ENCODE measurements at regions not wholly inside any gene's neighbourhood (a gene's known extent, or its start where the extent isn't known, plus 50 kb on each side); places are given as distances from the start of the nearest gene placed in this dataset.
"Not testable (repeated sequence)": the region's sequence is repeated elsewhere in the genome, so short reads cannot be mapped to it uniquely, and the experiment has no call there.

DNA sequence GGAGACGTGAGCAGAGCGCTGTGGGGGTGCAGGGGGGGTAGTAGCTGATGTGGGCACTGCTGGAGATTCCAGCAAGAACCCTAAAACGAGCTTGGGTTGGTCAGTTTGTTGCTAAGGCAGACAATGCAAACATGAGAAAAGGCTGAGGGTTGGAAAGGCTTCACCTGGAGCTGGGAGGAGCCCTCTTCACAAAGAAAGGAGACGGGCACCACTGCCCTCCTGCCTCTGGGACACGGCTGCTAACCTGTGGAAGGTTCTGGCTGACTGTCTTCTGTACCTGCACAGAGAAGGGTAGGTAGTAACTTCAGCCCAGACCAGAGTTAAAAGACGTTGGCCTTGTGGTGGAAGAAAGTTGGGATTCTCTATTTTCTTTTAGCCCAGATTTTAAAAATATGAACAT, 108.7 kb downstream of the SUCLA2 start:
- no peak for DNase-seq

DNA sequence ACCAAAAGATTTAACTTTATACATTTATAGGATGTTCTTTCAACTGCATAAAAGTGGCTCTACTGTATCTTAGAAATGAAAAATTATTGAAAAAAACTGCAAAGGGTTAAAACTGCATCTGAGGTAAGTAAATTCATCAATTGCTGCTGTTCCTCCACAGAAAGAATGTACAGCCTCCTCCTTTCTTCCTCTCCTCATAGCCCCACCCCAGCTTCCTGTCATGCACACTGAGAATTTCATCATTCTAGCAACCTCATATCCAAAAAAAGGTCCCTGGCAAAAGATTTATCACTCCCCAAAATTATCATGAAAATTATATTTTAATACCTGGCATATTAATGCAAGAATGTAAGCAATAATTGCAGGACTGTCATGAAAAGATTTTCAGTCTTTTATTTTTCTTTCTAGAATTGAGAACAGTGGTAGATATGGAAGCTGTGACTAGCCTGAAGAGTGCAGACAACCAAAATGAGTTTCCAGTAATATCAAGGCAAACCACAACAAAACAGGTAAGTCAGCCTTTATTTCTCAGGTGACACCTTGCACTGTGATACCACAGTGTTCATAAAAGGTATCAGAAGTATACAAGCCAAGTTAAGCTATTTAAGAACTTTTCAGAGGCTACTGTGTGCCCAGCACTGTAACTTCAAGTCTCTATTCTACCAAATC, 110.8 kb downstream of the SUCLA2 start:
- no peak for DNase-seq

DNA sequence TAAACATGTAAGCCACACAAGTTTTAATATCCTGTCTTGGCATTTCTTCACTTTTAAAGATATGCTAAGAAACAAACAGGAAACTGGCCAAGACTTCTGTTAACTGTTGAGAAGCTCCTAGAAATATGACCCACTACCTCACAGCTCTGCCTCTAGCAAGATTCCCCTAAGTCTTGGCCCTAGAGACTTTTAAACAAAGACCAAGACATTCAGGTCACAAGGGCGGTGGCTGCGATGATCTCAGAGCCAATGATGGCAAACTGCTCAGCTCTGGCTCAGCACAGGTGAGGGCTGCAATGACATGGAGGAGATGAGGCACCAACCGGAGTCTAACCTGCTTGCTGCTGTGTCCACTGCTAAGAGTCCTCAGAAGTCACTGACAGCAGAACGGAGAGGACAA, 114.8 kb downstream of the SUCLA2 start:
- DNase-seq = no peak

DNA sequence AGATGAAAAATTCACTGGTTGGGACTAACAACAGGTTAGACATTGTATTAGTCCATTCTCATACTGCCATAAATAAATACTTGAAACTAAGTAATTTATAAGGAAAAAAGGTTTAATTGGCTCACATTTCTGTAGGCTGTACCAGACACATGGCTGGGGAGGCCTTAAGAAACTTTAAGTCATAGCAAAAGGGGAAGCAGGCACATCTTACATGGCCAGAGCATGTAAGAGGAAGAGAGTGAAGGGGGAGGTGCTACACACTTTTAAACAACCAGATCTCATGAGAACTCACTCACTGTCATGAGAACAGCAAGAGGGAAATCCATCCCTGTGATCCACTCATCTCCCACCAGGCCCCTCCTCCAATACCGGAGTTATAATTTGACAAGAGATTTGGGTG, 125.9 kb downstream of the SUCLA2 start:
- DNase-seq = peak; percentile 28

- not testable (repeated sequence) for DNase-seq
Measured at GRCh38 chr13:47873987-47874386, 127.1 kb downstream of the SUCLA2 start.

DNA sequence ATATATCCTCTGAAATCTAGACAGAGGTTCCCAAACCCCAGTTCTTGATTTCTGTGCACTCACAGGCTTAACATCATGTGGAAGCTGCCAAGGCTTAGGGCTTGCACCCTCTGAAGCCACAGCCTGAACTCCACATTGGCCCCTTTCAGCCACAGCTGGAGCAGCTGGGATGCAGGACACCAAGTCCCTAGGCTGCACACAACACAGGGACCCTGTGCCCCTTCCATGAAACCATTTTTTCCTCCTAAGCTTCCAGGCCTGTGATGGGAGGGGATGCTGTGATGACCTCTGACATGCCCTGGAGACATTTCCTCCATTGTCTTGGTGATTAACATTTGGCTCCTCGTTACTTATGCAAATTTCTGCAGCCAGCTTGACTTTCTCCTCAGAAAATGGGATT, 127.8 kb downstream of the SUCLA2 start:
- DNase-seq = not testable (repeated sequence)

- no peak for DNase-seq
Measured at GRCh38 chr13:47869776-47870175, 131.3 kb downstream of the SUCLA2 start.

DNA sequence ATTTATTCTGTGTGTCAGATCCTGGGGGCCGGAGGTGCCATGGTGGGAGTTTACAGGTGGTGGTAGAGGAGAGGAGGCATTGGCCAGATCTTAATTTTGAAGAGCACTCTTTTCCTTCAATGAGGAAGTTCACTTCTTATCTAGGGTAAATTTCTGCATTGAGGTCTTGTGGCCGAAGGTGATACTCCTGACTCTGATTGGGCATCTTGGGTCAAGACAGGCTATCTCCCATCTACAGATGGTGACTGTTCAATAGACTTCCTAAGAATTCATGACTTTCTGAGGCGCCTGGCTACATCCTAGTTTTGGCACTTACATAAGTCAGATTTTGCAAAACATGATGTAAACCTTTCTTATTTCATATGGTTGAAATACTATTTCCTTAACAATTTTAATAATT, 135.2 kb downstream of the SUCLA2 start:
- DNase-seq = peak; percentile 29

DNA sequence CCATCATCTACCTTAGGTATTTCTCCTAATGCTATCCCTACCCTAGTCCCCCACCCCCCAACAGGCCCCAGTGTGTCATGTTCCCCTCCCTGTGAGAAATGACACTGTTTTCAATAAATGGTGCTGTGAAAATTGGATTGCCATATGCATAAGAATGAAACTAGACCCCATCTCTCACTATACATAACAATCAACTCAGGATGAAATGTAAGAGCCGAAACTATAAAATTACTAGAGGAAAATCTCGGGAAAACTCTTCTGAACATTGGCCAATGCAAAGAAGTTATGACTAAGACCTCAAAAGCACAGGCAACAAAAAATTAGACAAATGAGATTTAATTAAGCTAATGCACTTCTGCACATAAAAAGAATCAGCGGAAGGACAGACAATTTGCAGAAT, 138.2 kb downstream of the SUCLA2 start:
- DNase-seq = no peak

- no peak for DNase-seq
Measured at GRCh38 chr13:47859165-47859564, 141.9 kb downstream of the SUCLA2 start.

- DNase-seq = no peak
Measured at GRCh38 chr13:47858042-47859025, 142.7 kb downstream of the SUCLA2 start.

GRCh38 chr13:47853236-47853635, 147.8 kb downstream of the SUCLA2 start:
- DNase-seq = no peak

- peak; percentile 6 for DNase-seq
Measured at GRCh38 chr13:47846886-47847285, 154.2 kb downstream of the SUCLA2 start.

DNA sequence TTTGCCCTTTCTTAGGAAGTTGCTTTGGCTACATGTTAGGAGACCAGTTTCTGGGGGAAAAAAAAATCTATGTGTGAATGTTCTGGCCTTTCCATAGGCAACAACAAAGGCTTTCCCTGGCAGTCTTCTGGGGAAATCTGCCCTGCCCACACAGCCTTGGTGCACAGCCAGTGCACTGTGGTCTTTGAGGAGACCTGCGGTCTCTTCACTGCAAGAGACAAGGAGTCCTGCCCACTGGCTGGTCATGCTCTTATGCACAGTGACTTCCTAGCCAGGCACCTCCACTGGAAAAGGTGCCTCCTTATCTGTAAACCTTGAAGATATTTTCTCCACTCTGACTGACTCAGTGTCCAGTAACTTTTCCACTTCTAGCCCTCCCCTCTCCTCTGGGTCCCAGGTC, 155.1 kb downstream of the SUCLA2 start:
- DNase-seq = no peak

DNA sequence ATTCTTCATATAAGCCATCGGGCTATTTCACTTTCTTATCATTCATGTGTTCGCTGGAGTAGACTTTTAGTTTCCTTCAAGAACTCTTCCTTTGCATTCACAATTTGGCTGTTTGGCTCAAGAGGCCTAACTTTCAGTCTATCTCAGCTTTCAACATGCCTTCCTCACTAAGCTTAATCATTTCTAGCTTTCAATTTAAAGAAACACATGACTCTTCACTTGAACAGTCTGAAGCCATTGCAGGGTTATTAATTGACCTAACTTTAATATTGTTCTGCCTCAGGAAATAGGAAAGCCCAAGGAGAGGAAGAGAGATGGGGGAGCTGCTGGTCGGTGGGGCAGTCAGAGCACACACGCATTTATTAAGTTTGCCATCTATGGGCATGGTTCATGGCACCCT, 158.1 kb downstream of the SUCLA2 start:
- no peak for DNase-seq

DNA sequence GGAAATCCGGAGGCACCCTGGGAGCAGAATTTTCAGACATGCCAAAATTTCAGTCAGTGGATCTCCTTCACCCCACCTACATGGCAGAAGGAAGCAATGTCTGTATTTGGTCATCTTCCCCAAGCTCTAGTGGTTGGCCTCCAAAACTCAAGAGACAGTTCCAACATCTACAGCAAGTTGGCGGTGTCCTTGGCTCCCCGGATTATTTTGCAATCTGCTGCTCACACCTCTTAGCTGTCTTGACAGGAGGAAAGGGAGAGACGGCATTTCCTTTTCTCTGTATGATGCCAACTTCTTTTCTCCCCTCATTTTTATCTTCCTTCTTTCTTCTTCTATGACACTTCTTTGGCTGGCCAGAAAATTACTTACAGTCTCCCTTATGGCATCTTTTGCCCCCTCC, 159.9 kb downstream of the SUCLA2 start:
- no peak for DNase-seq

DNA sequence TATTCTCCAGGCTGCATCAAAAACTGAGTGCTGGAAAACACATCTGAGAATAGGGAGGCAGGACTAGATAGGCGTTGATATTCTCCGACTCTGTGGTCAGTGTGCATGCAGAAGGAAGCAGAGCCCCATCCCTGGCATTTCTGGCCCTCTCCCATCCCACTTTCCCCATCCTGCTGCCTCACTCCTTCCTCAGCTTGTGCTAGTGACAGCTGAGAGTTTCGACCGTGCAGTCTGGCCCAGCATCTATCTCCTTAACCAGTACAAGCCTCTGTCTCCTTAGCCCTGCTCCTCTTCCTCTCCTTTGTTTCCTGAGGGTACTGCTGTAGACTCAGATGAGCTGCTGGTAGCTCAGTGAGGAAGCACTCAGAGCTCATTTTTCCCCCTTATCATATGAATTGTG, 163.2 kb downstream of the SUCLA2 start:
- DNase-seq = no peak

- DNase-seq = no peak
Measured at GRCh38 chr13:47837104-47837880, 163.8 kb downstream of the SUCLA2 start.

DNA sequence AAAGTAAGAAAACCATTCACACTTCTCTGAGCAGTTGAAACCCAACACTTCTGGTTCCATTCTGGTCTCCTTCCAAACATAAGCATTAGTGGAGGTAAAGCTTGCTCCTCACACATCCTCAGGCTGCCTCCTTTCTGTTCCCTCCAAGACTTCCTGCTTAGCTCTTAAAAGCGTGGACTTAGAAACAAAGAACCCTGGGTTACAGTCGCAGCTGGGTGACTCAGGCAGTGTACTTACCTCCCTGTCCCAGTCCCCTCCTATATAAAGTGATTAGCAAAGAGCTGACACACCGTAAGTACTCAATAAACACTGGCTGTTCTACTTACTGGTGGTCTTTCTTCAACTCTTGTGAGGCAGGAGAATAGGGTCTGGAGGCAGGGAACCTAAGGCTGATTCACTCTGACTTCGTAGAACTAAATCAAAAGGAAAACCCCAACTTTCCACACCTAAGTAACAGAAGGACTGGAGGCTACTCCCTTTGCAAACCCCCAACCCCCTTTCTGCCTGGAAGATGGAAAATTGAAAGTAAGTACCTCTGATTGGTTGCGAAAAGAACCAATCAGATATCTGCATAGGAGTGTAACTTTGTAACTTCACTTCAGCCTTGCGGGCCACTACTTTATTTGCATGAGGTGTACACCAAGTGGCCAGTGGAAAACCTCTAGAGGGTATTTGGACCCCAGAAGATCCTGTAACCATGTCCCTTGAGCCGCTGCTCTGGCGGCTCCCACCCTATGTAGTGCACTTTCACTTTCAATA, 165.4 kb downstream of the SUCLA2 start:
- no peak for DNase-seq

GRCh38 chr13:47832458-47832972, 168.6 kb downstream of the SUCLA2 start:
- peak; percentile 8 for DNase-seq

- no peak for DNase-seq
Measured at GRCh38 chr13:47831265-47831664, 169.8 kb downstream of the SUCLA2 start.

DNA sequence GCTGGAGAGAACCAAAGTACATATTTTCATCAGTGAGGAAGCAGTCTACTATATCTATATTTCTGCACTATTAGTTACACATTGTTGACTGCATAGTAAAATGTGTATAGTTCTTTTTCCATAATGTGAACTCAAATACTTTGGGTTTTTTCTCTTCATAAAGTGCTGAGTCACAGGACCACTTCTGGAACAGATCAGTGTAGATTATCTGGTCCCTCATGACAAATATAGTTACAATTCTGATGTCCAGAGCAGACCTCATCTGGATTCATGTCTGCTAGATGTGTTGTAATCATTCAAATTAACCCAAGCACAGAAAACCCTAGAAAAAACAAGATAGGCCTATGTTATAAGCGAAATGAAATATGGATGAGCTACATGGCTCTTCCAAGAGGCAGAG, 171.4 kb downstream of the SUCLA2 start:
- DNase-seq = peak; percentile 14
